BE2C (cell line): ENCODE measurements at regions not wholly inside any gene's neighbourhood (a gene's known extent, or its start where the extent isn't known, plus 50 kb on each side); places are given as distances from the start of the nearest gene placed in this dataset.

Experiments used
- DNase-seq: peaks from one replicate; pipeline ENCODE4 v3.0.0-alpha.2; 2020
- H3K27me3 ChIP-seq: fragments of 250-450 bp; sonication (Bioruptor Pico); 2 replicates; pipeline ENCODE4 v1.5.1; 2020; ENCODE audit warnings: mild to moderate bottlenecking
- H3K36me3 ChIP-seq: fragments of 250-450 bp; sonication (Bioruptor Pico); 2 replicates; pipeline ENCODE4 v1.5.1; 2020; ENCODE audit warnings: mild to moderate bottlenecking
- H3K4me1 ChIP-seq: fragments of 250-450 bp; sonication (Bioruptor Pico); 2 replicates; pipeline ENCODE4 v1.5.1; 2020
- H3K4me3 ChIP-seq: 2 replicates; pipeline ENCODE4 v1.5.1; 2011; ENCODE audit warnings: low read depth, low read length
- H3K9me3 ChIP-seq: fragments of 250-450 bp; sonication (Bioruptor Pico); 2 replicates; pipeline ENCODE4 v1.5.1; 2020
- CTCF ChIP-seq: IDR thresholded peaks from 2 replicates; pipeline ENCODE4 v1.5.1; 2012; ENCODE audit warnings: mild to moderate bottlenecking, low read depth, low read length

- no peak for DNase-seq
- H3K4me1 ChIP-seq: no peaks in the 10 kb centered on the region
- no peak for TF ChIP-seq CTCF
These were observed 890.8 kb upstream of the PHF14 start for GRCh38 chr7:10082896-10083295.

DNA sequence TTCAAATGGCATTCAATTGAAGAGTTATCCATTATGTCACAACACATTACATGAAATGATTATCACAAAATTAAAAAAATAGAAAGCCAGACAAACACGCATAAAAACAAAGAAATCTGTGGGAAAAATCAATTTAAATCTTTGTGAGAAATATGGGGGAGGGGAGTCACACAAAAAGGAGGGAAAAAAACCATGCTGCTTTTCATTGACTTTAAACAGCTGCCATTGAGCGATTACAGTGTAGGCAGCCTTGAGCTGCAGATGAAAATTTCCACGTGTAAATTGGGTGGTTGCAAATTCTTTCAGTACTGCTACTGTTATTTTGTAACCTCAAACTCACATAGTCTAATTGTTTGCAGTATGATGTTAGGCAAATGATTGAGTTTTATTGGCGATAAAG is 889.9 kb upstream of the PHF14 start:
- H3K4me1 ChIP-seq: no peaks in the 10 kb centered on the region
- H3K4me3 ChIP-seq: no peak overlapping the region
- TF ChIP-seq CTCF: no peak
- no peak for DNase-seq
- no peaks in the 10 kb centered on the region for H3K36me3 ChIP-seq
- no peaks in the 10 kb centered on the region for H3K9me3 ChIP-seq
- H3K27me3 ChIP-seq: no peaks in the 10 kb centered on the region

More at GRCh38 chr7:10082896-10083295, 890.8 kb upstream of the PHF14 start:
- H3K27me3 ChIP-seq: no peaks in the 10 kb centered on the region
- no peak overlapping the region for H3K4me3 ChIP-seq
- H3K36me3 ChIP-seq: no peaks in the 10 kb centered on the region
- H3K9me3 ChIP-seq: no peaks in the 10 kb centered on the region

DNA sequence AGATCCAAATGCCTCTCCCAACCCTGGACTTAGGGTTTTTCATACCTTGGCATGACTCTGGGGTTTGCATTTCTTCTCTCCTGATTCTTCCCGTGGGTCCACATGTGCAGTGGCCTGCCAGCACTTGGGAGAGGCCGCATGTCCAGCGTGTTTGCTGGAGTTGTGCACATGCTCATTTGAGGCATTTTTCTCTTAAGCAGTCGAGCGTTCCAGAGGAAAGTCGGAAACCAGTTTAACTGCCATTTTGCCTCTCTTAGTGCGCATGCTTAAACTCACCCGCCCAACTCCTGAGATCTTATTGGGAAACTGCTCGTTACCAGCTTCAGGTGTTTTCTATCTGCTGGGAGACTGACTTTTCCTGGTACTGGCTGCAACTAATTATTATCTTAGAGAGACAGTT is 888.4 kb upstream of the PHF14 start:
- Histone ChIP-seq H3K4me1 (peaks cover 3% of the 10 kb centered on the region; the same call in 1 of the 2 replicates), H3K4me3 (no peak overlapping the region), H3K27me3 (no peaks in the 10 kb centered on the region), H3K9me3 (no peaks in the 10 kb centered on the region), H3K36me3 (no peaks in the 10 kb centered on the region)
- no peak for TF ChIP-seq CTCF
- no peak for DNase-seq

GRCh38 chr7:10100572-10100971 is 873.1 kb upstream of the PHF14 start:
- H3K27me3 ChIP-seq: no peaks in the 10 kb centered on the region
- no peaks in the 10 kb centered on the region for H3K9me3 ChIP-seq
- TF ChIP-seq CTCF: no peak
- no peak overlapping the region for H3K4me3 ChIP-seq
- no peaks in the 10 kb centered on the region for H3K36me3 ChIP-seq
- no peak for DNase-seq
- H3K4me1 ChIP-seq: peaks cover 17% of the 10 kb centered on the region

GRCh38 chr7:10101351-10101750 is 872.3 kb upstream of the PHF14 start:
- Histone ChIP-seq H3K4me3 (peak overlapping the region; percentile 36), H3K36me3 (no peaks in the 10 kb centered on the region), H3K27me3 (no peaks in the 10 kb centered on the region), H3K4me1 (peaks cover 14% of the 10 kb centered on the region), H3K9me3 (no peaks in the 10 kb centered on the region)
- peak; percentile 18 for DNase-seq
- TF ChIP-seq CTCF: peak; percentile 8; the same call in 1 of the 2 replicates

- DNase-seq: no peak
- no peaks in the 10 kb centered on the region for H3K9me3 ChIP-seq
These were observed 869.4 kb upstream of the PHF14 start for GRCh38 chr7:10104292-10104691.

More at GRCh38 chr7:10104292-10104691, 869.4 kb upstream of the PHF14 start:
- H3K27me3 ChIP-seq: no peaks in the 10 kb centered on the region
- H3K36me3 ChIP-seq: no peaks in the 10 kb centered on the region
- H3K4me3 ChIP-seq: no peak overlapping the region
- H3K4me1 ChIP-seq: peaks cover 11% of the 10 kb centered on the region
- peak; percentile 13 for TF ChIP-seq CTCF
